ENCODE measurements at regions not wholly inside any gene's neighbourhood (a gene's known extent, or its start where the extent isn't known, plus 50 kb on each side); places are given as distances from the start of the nearest gene placed in this dataset.
"Not testable (repeated sequence)": the region's sequence is repeated elsewhere in the genome, so short reads cannot be mapped to it uniquely, and the experiment has no call there.

DNA sequence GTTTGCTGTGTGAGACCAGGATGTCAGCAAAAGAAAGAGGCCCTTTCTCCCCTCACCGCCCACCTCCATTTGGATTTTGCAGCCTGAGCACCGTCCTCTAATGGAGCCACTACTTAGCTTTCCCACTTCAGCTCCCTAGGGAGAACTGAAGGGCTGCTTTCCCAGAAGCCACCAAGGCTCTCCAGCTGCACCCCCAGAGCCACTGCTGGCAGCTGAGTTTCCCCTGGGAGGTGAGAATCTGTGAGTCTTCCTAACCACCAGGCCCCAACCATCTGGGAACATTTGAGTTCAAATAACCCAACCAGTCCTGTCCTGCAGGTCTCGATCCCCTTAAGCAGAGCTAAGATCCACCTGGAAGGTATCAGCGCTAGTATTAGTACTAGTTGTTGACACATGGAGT lies 173.1 kb upstream of the USP9X start:
- intact Hi-C loops (cut with DNase I): no loop called here
- Histone ChIP-seq H3K9me3 (no peaks in the 10 kb centered on the region), H3K27ac (no peak overlapping the region), H3K27me3 (no peaks in the 10 kb centered on the region), H3K4me1 (no peaks in the 10 kb centered on the region), H3K4me3 (no peak overlapping the region), H3K36me3 (no peaks in the 10 kb centered on the region)
- DNase-seq (ENCODE audit: extremely low spot score in 2 of 2): no peak
- TF ChIP-seq POLR2AphosphoS5 (IDR thresholded peaks at IDR 0.05; ENCODE audit: insufficient read depth in 1 of 2, low read depth in 1 of 2) (no peak), POLR2A (IDR thresholded peaks at IDR 0.05) (no peak)
- TF ChIP-seq, protein P1, sequence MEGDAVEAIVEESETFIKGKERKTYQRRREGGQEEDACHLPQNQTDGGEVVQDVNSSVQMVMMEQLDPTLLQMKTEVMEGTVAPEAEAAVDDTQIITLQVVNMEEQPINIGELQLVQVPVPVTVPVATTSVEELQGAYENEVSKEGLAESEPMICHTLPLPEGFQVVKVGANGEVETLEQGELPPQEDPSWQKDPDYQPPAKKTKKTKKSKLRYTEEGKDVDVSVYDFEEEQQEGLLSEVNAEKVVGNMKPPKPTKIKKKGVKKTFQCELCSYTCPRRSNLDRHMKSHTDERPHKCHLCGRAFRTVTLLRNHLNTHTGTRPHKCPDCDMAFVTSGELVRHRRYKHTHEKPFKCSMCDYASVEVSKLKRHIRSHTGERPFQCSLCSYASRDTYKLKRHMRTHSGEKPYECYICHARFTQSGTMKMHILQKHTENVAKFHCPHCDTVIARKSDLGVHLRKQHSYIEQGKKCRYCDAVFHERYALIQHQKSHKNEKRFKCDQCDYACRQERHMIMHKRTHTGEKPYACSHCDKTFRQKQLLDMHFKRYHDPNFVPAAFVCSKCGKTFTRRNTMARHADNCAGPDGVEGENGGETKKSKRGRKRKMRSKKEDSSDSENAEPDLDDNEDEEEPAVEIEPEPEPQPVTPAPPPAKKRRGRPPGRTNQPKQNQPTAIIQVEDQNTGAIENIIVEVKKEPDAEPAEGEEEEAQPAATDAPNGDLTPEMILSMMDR (IDR thresholded peaks at IDR 0.05): no peak

DNA sequence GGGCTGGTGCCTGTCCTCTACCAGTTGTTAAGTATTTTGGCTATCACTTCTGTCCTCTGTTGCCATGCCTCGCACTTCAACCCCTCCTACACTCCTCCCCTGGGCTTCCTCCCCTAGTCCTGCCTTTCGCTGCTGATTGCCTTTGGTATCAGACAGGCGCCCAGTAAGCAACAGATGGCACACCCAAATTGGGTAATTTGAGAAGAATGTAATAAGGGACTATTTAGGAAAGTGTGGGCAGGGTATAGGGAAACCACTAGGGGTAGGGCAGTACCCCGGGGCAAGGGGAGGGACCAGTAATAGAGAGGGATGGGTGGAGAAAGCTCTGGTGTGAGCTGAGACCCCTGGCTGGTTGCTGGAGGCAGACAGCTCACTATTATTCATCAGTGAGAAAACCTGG lies 172.7 kb upstream of the USP9X start:
- H3K9me3 ChIP-seq: no peaks in the 10 kb centered on the region
- H3K4me1 ChIP-seq: no peaks in the 10 kb centered on the region
- DNase-seq (ENCODE audit: extremely low spot score in 2 of 2): no peak
- intact Hi-C loops (cut with DNase I): no loop called here
- no peak overlapping the region for H3K4me3 ChIP-seq
- H3K36me3 ChIP-seq: no peaks in the 10 kb centered on the region
- no peaks in the 10 kb centered on the region for H3K27me3 ChIP-seq
- TF ChIP-seq POLR2A (IDR thresholded peaks at IDR 0.05) (no peak), POLR2AphosphoS5 (IDR thresholded peaks at IDR 0.05; ENCODE audit: insufficient read depth in 1 of 2, low read depth in 1 of 2) (no peak)
- TF ChIP-seq, protein P1 (IDR thresholded peaks at IDR 0.05): no peak
- no peak overlapping the region for H3K27ac ChIP-seq

DNA sequence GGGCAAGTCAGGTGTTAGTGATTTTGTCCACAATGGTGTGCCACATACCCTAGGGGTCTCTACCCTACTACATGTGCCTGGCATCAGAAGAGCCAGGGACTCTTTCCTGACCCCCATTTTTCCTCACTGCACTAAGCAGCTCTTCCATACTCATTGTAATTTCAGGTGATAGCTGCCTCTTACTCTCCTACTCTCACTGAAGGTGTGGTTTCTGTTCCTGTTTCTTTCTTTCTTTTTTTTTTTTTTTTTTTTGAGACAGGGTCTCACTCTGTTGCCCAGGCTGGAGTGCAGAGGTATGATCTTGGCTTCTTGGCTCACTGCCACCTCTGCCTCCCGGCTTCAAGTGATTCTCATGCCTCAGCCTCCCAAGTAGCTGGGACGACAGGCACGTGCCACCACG lies 164.9 kb upstream of the USP9X start:
- intact Hi-C loops (cut with DNase I): no loop called here
- no peaks in the 10 kb centered on the region for H3K36me3 ChIP-seq
- TF ChIP-seq POLR2AphosphoS5 (IDR thresholded peaks at IDR 0.05; ENCODE audit: insufficient read depth in 1 of 2, low read depth in 1 of 2) (no peak), POLR2A (IDR thresholded peaks at IDR 0.05) (no peak)
- TF ChIP-seq, protein P1 (IDR thresholded peaks at IDR 0.05): no peak

DNA sequence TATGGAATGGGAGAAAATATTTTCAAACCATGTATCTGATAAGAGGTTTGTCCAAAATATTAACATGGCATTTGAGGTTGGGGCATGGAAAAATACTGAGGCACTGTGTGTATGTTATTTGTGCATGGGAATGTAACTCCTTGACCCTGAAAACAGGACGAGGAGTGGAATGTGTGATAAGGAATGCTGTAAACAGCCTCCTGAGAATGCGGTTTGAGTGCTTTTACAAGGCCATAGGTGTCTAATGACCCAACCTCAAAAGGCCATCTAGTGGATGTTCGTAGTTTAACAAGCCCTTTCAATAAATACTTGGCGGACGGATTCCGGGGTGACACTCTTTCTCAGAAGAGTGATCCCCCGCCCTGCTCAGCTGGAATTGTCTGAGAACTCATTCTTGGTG lies 162.9 kb upstream of the USP9X start:
- no peak for DNase-seq (ENCODE audit: extremely low spot score in 2 of 2)
- H3K36me3 ChIP-seq: no peaks in the 10 kb centered on the region
- no peak overlapping the region for H3K27ac ChIP-seq
- no peaks in the 10 kb centered on the region for H3K27me3 ChIP-seq
- H3K4me1 ChIP-seq: no peaks in the 10 kb centered on the region
- intact Hi-C loops (cut with DNase I): no loop called here
- TF ChIP-seq POLR2A (IDR thresholded peaks at IDR 0.05): no peak
- H3K4me3 ChIP-seq: no peak overlapping the region
- H3K9me3 ChIP-seq: no peaks in the 10 kb centered on the region

More for the DNA sequence above, 164.9 kb upstream of the USP9X start:
- no peaks in the 10 kb centered on the region for H3K4me1 ChIP-seq
- no peak overlapping the region for H3K4me3 ChIP-seq
- no peaks in the 10 kb centered on the region for H3K27me3 ChIP-seq
- H3K27ac ChIP-seq: no peak overlapping the region
- DNase-seq (ENCODE audit: extremely low spot score in 2 of 2): no peak
- no peaks in the 10 kb centered on the region for H3K9me3 ChIP-seq

DNA sequence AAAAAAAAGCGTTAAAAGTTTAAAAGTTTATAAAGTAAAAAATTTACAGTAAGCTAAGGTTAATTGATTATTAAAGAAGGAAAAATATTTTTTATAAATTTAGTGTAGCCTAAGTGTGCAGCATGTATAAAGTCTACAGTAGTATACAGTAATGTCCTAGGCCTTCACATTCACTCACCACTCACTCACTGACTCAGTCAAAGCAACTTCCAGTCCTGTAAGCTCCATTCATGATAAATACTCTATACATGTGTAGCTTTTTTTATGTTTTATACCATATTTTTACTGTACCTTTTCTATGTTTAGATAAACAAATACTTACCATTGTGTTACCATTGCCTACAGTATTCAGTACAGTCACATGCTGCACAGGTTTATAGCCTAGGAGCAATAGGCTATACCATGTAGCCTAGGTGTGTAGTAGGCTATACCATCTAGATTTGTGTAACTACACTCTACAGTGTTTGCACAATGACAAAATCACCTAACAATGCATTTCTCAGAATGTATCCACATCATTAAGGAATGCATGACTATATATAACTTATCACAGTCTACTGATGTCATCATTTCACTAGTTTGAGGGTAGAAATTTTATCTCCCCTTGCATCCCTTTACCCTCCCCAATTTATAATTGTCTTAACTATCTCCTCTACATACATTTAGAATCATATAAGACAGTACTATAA lies 158.4 kb upstream of the USP9X start:
- H3K4me1 ChIP-seq; DNase-seq (ENCODE audit: extremely low spot score in 2 of 2); H3K9me3 ChIP-seq; H3K36me3 ChIP-seq; intact Hi-C loops (cut with DNase I); H3K4me3 ChIP-seq; H3K27me3 ChIP-seq; H3K27ac ChIP-seq: not testable (repeated sequence)

DNA sequence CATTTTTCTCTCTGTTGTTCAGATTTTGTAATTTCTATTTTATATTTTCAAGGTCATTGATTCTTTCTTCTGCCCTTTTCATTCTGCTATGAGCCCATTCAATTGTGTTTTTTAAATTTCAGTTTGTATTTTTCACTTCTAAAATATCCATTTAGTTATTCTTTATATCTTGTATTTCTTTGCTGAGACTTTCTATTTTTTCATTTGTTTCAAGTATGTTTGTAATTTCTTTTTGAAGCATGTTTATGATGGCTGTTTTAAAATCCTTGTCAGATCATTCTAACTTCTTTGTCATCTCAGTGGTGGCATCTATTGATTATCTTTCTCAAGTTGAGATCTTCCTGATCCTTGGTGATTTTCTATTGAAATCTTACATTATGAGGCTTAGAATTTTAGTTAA lies 157.2 kb upstream of the USP9X start:
- no peak overlapping the region for H3K27ac ChIP-seq
- intact Hi-C loops (cut with DNase I): no loop called here
- no peaks in the 10 kb centered on the region for H3K36me3 ChIP-seq
- no peak for TF ChIP-seq POLR2AphosphoS5 (IDR thresholded peaks at IDR 0.05; ENCODE audit: insufficient read depth in 1 of 2, low read depth in 1 of 2)
- TF ChIP-seq, protein P1 (IDR thresholded peaks at IDR 0.05): no peak
- no peak for TF ChIP-seq POLR2A (IDR thresholded peaks at IDR 0.05)
- DNase-seq (ENCODE audit: extremely low spot score in 2 of 2): no peak
- H3K4me1 ChIP-seq: peaks cover 4% of the 10 kb centered on the region
- no peak overlapping the region for H3K4me3 ChIP-seq
- H3K9me3 ChIP-seq: no peaks in the 10 kb centered on the region
- no peaks in the 10 kb centered on the region for H3K27me3 ChIP-seq
